Colonic mucosa (tissue), 4 donors: ENCODE measurements at regions not wholly inside any gene's neighbourhood (a gene's known extent, or its start where the extent isn't known, plus 50 kb on each side); places are given as distances from the start of the nearest gene placed in this dataset.

Source experiments
- DNase-seq: peaks from one replicate; pipeline ENCODE4 v3.0.0-alpha.2; 2020
- H3K27ac ChIP-seq: fragments of 200-600 bp; one replicate; pipeline ENCODE4 v1.8.0; 2021
- H3K27me3 ChIP-seq: fragments of 200-600 bp; one replicate; pipeline ENCODE4 v1.8.0; 2021
- H3K36me3 ChIP-seq: fragments of 200-600 bp; one replicate; pipeline ENCODE4 v1.8.0; 2021
- H3K4me1 ChIP-seq: fragments of 200-600 bp; one replicate; pipeline ENCODE4 v1.8.0; 2021; ENCODE audit warnings: mild to moderate bottlenecking
- H3K4me3 ChIP-seq: fragments of 200-600 bp; one replicate; pipeline ENCODE4 v1.8.0; 2021
- H3K9ac ChIP-seq, 2 donors: one replicate each; pipeline ENCODE4 v1.7.0; 2013; ENCODE audit warnings: control low read depth in 2 of 2, low read depth in 2 of 2, low read length in 2 of 2
- H3K9me3 ChIP-seq: fragments of 200-600 bp; one replicate; pipeline ENCODE4 v1.8.0; 2021
- intact Hi-C: fragments of 100-400 bp; cut with DNase I; formaldehyde crosslinking; loops from one replicate; pipeline ENCODE4 v1.14.1; 2022
- TF ChIP-seq, protein P1 (sequence below): fragments of 200-600 bp; IDR thresholded peaks from one replicate; pipeline ENCODE4 v1.8.0; 2022; ENCODE audit warnings: antibody characterized with exemption, mild to moderate bottlenecking
- donor health status: healthy.
- donor health status: DM: no; HTN: no; CAD: no.
- donor health status: DM: no; HTN: no; CAD: no.

DNA sequence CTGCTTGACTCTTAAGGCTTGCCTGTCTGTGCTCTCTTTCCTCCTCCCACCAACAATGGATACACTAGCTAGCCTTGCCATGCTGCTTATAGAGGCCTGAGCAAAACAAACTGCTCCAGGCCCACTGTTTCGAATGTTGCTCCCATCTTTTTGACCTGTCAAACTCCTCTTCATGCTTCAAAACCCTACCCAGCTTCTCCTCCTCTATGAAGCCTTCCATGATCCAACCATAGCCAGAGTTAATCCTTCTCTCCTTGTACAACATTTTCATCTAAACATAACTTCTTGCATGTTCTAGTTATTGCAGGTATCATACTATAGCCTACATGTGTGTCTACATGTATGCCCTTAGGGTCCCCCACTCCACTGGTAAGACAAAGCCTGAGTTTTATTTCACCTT is 426.7 kb upstream of the MGMT start:
- intact Hi-C loops, result no loop called here
- no peaks in the 10 kb centered on the region for H3K9me3 ChIP-seq
- no peaks in the 10 kb centered on the region for H3K27me3 ChIP-seq
- TF ChIP-seq, protein P1, sequence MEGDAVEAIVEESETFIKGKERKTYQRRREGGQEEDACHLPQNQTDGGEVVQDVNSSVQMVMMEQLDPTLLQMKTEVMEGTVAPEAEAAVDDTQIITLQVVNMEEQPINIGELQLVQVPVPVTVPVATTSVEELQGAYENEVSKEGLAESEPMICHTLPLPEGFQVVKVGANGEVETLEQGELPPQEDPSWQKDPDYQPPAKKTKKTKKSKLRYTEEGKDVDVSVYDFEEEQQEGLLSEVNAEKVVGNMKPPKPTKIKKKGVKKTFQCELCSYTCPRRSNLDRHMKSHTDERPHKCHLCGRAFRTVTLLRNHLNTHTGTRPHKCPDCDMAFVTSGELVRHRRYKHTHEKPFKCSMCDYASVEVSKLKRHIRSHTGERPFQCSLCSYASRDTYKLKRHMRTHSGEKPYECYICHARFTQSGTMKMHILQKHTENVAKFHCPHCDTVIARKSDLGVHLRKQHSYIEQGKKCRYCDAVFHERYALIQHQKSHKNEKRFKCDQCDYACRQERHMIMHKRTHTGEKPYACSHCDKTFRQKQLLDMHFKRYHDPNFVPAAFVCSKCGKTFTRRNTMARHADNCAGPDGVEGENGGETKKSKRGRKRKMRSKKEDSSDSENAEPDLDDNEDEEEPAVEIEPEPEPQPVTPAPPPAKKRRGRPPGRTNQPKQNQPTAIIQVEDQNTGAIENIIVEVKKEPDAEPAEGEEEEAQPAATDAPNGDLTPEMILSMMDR, result no peak
- no peaks in the 10 kb centered on the region for H3K36me3 ChIP-seq
- H3K27ac ChIP-seq, result no peak overlapping the region
- no peaks in the 10 kb centered on the region for H3K4me1 ChIP-seq
- no peak overlapping the region for H3K4me3 ChIP-seq
- no peak for DNase-seq
- no peak overlapping the region for H3K9ac ChIP-seq

GRCh38 chr10:129041916-129042315 is 425.1 kb upstream of the MGMT start:
- Histone ChIP-seq H3K4me1 (no peaks in the 10 kb centered on the region), H3K27ac (no peak overlapping the region), H3K36me3 (no peaks in the 10 kb centered on the region), H3K27me3 (no peaks in the 10 kb centered on the region), H3K9me3 (no peaks in the 10 kb centered on the region), H3K9ac (no peak overlapping the region), H3K4me3 (no peak overlapping the region)
- TF ChIP-seq, protein P1, result no peak
- intact Hi-C loops, result no loop called here
- no peak for DNase-seq

DNA sequence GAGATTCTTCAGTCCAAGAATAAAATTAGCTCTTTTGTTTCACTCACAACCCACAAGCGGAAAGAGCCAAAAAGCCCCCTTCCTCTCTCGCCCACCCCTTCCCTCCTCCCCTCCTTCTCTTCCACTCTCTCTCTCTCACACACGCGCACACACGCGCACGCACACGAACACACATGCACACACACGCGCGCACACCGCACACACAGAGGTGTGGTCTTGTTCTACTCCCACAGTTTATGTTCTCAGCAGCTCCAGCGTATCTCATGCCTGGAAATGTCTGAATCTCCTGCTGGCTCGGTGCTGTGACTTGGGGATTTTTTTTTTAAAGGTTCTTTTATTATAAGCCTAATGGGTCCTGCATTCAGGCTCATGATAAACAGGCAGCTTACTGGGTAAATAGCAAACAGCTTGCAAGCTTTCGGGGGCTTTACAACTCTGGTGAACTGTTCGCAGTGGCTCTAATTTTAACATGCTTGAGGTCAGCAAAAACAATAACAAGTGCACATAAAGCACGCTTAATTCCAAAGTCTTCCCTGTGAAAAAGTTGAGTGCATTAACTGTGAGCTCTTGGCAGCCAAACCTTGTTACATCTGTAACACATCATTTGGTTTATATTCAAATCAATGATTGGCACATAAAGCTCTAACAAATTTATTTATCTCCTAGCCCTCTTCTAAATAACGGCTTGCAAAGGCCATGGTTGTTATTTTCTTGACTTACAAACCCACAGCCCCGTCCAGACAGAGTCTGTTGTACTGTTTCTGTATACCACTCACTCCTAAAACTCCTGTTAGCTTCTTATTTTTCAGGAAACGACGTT is 424.1 kb upstream of the MGMT start:
- Histone ChIP-seq H3K9ac (no peak overlapping the region), H3K9me3 (no peaks in the 10 kb centered on the region), H3K27ac (no peak overlapping the region), H3K4me3 (no peak overlapping the region), H3K4me1 (no peaks in the 10 kb centered on the region), H3K27me3 (no peaks in the 10 kb centered on the region), H3K36me3 (no peaks in the 10 kb centered on the region)
- no peak for DNase-seq
- TF ChIP-seq, protein P1, result no peak
- intact Hi-C loops, result no loop called here

- TF ChIP-seq, protein P1, result no peak
- Histone ChIP-seq H3K27me3 (no peaks in the 10 kb centered on the region), H3K27ac (no peak overlapping the region), H3K36me3 (no peaks in the 10 kb centered on the region), H3K4me3 (no peak overlapping the region), H3K4me1 (no peaks in the 10 kb centered on the region), H3K9me3 (no peaks in the 10 kb centered on the region), H3K9ac (no peak overlapping the region)
- no peak for DNase-seq
- intact Hi-C loops, result no loop called here
Observed at GRCh38 chr10:129043691-129044090, 423.4 kb upstream of the MGMT start.

GRCh38 chr10:129045599-129045998 is 421.4 kb upstream of the MGMT start:
- H3K4me3 ChIP-seq, result no peak overlapping the region
- H3K36me3 ChIP-seq, result no peaks in the 10 kb centered on the region
- no peak for DNase-seq
- TF ChIP-seq, protein P1, result no peak
- intact Hi-C loops, result no loop called here
- H3K27ac ChIP-seq, result no peak overlapping the region
- no peaks in the 10 kb centered on the region for H3K9me3 ChIP-seq
- no peak overlapping the region for H3K9ac ChIP-seq
- H3K27me3 ChIP-seq, result no peaks in the 10 kb centered on the region
- H3K4me1 ChIP-seq, result no peaks in the 10 kb centered on the region
